HepG2 (cell line): ENCODE measurements at regions not wholly inside any gene's neighbourhood (a gene's known extent, or its start where the extent isn't known, plus 50 kb on each side); places are given as distances from the start of the nearest gene placed in this dataset.

Experiments
- ATAC-seq: fragments of 200-7000 bp; cut with Tn5 transposase; 3 replicates; pipeline ENCODE4 v1.9.1; 2020; ENCODE audit warnings: mild to moderate bottlenecking, moderate library complexity
- BruUV-seq: library from RNA; stranded (reverse); fragments of 400-500 nt; replicated peaks from 2 replicates; lab custom pipeline; 2021; lab: Mats Ljungman, UMichigan
- CTCF ChIA-PET: fragments of 300-600 bp; formaldehyde crosslinking; extraction: SDS; loops from one replicate; lab custom pipeline; 2021; ENCODE audit warnings: low total read pairs, inconsistent platforms, low intra/inter-chr PET ratio; lab: Yijun Ruan, JAX
- POLR2A ChIA-PET: fragments of 350-600 bp; sonication (Branson Sonifier 250); formaldehyde crosslinking; loops from one replicate; lab custom pipeline; 2020; ENCODE audit warnings: antibody characterized with exemption, inconsistent platforms; lab: Yijun Ruan, JAX
- DNase-seq: peaks from one replicate; pipeline ENCODE4 v3.0.0-alpha.2; 2015; ENCODE audit warnings: low spot score
- FAIRE-seq: peaks from 3 replicates; lab custom pipeline; 2011; peaks lifted over from hg19 to GRCh38; lab: Jason Lieb, UNC
- H2AFZ ChIP-seq: one replicate; pipeline ENCODE4 v1.6.1; 2011; ENCODE audit warnings: low read length, inconsistent platforms
- H3K27ac ChIP-seq: fragments of 300-600 bp; 3 replicates; pipeline ENCODE4 v1.8.0; 2011; ENCODE audit warnings: mixed run types, mild to moderate bottlenecking, mixed read lengths, low read length, inconsistent platforms; ENCODE audit not compliant: insufficient read depth; ENCODE audit errors: extremely low read length
- H3K27me3 ChIP-seq, 2 experiments: fragments of 200-600 bp in 1 of 2; 2 replicates in 1 of 2; 3 replicates in 1 of 2; pipeline versions ENCODE4 v1.6.0 to v1.8.0; 2011; ENCODE audit warnings: low read length in 2 of 2, mild to moderate bottlenecking in 2 of 2, moderate library complexity in 2 of 2, inconsistent platforms in 1 of 2; ENCODE audit not compliant: insufficient read depth in 2 of 2, control insufficient read depth in 1 of 2
- H3K36me3 ChIP-seq, 2 experiments: fragments of 200-600 bp in 1 of 2; replicated peaks in 1 of 2; 2 replicates in 1 of 2; 3 replicates in 1 of 2; pipeline versions ENCODE4 v1.5.1 to v1.8.0; 2011; ENCODE audit warnings: low read length in 2 of 2, inconsistent platforms in 1 of 2; ENCODE audit not compliant: insufficient read depth in 2 of 2, control insufficient read depth in 1 of 2
- H3K4me1 ChIP-seq: 2 replicates; pipeline ENCODE4 v1.5.1; 2012; ENCODE audit warnings: low read length, inconsistent platforms; ENCODE audit not compliant: insufficient read depth
- H3K4me2 ChIP-seq: 2 replicates; pipeline ENCODE4 v1.6.0; 2011; ENCODE audit warnings: low read depth, low read length, inconsistent platforms
- H3K4me3 ChIP-seq, 3 experiments: fragments of 200-600 bp in 1 of 3; sonication (generic), shearing (Covaris generic) in 1 of 3; replicated peaks in 1 of 3; 2 replicates each; pipeline ENCODE4 v1.5.1; 2011 to 2016; ENCODE audit warnings: low read length in 3 of 3, inconsistent platforms in 2 of 3, low read depth in 2 of 3, mild to moderate bottlenecking in 2 of 3, control low read depth in 1 of 3, mixed read lengths in 1 of 3; ENCODE audit not compliant: insufficient read depth in 1 of 3
- H3K79me2 ChIP-seq: one replicate; pipeline ENCODE4 v1.6.1; 2011; ENCODE audit warnings: low read length, inconsistent platforms; ENCODE audit not compliant: insufficient read depth
- H3K9ac ChIP-seq: 2 replicates; pipeline ENCODE4 v1.6.0; 2011; ENCODE audit warnings: mild to moderate bottlenecking, low read depth, low read length, inconsistent platforms; ENCODE audit not compliant: insufficient read depth
- H3K9me3 ChIP-seq: 2 replicates; pipeline ENCODE4 v1.5.1; 2012; ENCODE audit warnings: mild to moderate bottlenecking, low read length
- H4K20me1 ChIP-seq: 2 replicates; pipeline ENCODE4 v1.6.0; 2011; ENCODE audit warnings: inconsistent platforms, mild to moderate bottlenecking, low read length, moderate library complexity; ENCODE audit not compliant: insufficient read depth
- DMAP1 ChIP-seq: IDR thresholded peaks from 2 replicates; pipeline ENCODE4 v1.6.1; 2016
- GPN1 ChIP-seq: sonication (generic); formaldehyde crosslinking; IDR thresholded peaks from 2 replicates; pipeline ENCODE4 v1.5.1; 2020; ENCODE audit warnings: missing genetic modification reagents, borderline replicate concordance
- ISX ChIP-seq: sonication (generic); formaldehyde crosslinking; conservative IDR thresholded peaks from 2 replicates; pipeline ENCODE4 v1.5.0; 2020; ENCODE audit warnings: missing genetic modification reagents
- MATR3 ChIP-seq: sonication (generic); formaldehyde crosslinking; IDR thresholded peaks from 2 replicates; pipeline ENCODE4 v1.4.0; 2020; ENCODE audit warnings: missing genetic modification reagents
- MTF1 ChIP-seq: sonication (generic); formaldehyde crosslinking; IDR thresholded peaks from 2 replicates; pipeline ENCODE4 v1.5.0; 2020; ENCODE audit warnings: missing genetic modification reagents
- NRL ChIP-seq: sonication (generic); formaldehyde crosslinking; IDR thresholded peaks from 2 replicates; pipeline ENCODE4 v1.5.0; 2020; ENCODE audit warnings: missing genetic modification reagents, mild to moderate bottlenecking, moderate library complexity, borderline replicate concordance
- REXO4 ChIP-seq: sonication (generic); formaldehyde crosslinking; IDR thresholded peaks from 2 replicates; pipeline ENCODE4 v1.8.0; 2022; ENCODE audit warnings: missing genetic modification reagents, mild to moderate bottlenecking, borderline replicate concordance
- SSRP1 ChIP-seq: IDR thresholded peaks from 2 replicates; pipeline ENCODE4 v1.6.1; 2016; ENCODE audit warnings: control low read depth
- TCF7 ChIP-seq: sonication (generic); IDR thresholded peaks from 2 replicates; pipeline ENCODE4 v1.6.1; 2016; ENCODE audit warnings: antibody characterized with exemption, low read depth
- ZBTB20 ChIP-seq: sonication (generic); formaldehyde crosslinking; IDR thresholded peaks from 2 replicates; pipeline ENCODE4 v1.8.1; 2023; ENCODE audit warnings: missing genetic modification reagents, low read depth, mild to moderate bottlenecking, borderline replicate concordance
- ZFAT ChIP-seq: sonication (generic); formaldehyde crosslinking; conservative IDR thresholded peaks from 2 replicates; pipeline ENCODE4 v1.8.1; 2023; ENCODE audit warnings: missing genetic modification reagents, inconsistent platforms
- ZMYM4 ChIP-seq: sonication (generic); formaldehyde crosslinking; IDR thresholded peaks from 2 replicates; pipeline ENCODE4 v1.8.1; 2023; ENCODE audit warnings: mild to moderate bottlenecking, missing genetic modification reagents
- WGBS: methylation state at CpG from one replicate; pipeline ENCODE4 v1.1.6; 2017; ENCODE audit warnings: low lambda C conversion rate; 5-methylcytosine and 5-hydroxymethylcytosine counted together
- in situ Hi-C: cut with HindIII; loops from 2 replicates; pipeline ENCODE4 v1.10.0; 2017; ENCODE audit warnings: low pct_unique_long_range_greater_than_20kb; ENCODE audit not compliant: extremely low pct_ligation_motif_present
- intact Hi-C: fragments of 100-400 bp; cut with micrococcal nuclease; formaldehyde crosslinking; loops from one replicate; pipeline ENCODE4 v1.10.0; 2022; ENCODE audit not compliant: unreplicated experiment
- TF ChIP-seq, protein P1 (sequence below): sonication (generic); formaldehyde crosslinking; IDR thresholded peaks from 2 replicates; pipeline ENCODE4 v1.8.0; 2023; ENCODE audit warnings: mild to moderate bottlenecking, missing genetic modification reagents
- TF ChIP-seq, protein P2 (sequence below), 2 experiments: sonication (generic) in 1 of 2; formaldehyde crosslinking in 1 of 2; IDR thresholded peaks; 2 replicates each; pipeline versions ENCODE4 v1.4.0 to v1.6.1; 2016 to 2020; ENCODE audit warnings: borderline replicate concordance in 1 of 2, low read depth in 1 of 2, mild to moderate bottlenecking in 1 of 2, missing genetic modification reagents in 1 of 2

DNA sequence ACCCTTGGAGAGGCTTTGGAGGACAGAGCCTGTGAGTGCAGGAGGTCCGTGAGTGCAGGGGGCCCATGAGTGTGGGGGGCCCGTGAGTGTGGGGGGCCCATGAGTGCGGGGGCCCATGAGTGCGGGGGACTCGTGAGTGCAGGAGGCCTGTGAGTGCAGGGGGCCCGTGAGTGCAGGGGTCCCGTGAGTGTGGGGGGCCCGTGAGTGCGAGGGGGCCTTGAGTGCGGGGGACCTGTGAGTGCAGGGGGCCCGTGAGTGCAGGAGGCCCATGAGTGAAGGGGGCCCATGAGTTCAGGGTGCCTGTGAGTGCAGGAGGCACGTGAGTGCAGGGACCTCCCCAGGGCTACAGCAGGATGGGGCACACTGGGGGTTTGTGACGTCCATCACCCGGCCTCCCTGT lies 108.3 kb upstream of the TTC34 start:
- Histone ChIP-seq H3K79me2 (no peaks in the 10 kb centered on the region), H3K9me3 (no peaks in the 10 kb centered on the region), H3K4me1 (peaks cover 5% of the 10 kb centered on the region; the same call in 1 of the 2 replicates), H2AFZ (no peak overlapping the region), H3K4me2 (no peak overlapping the region), H3K27me3 (peaks cover 12 to 47% of the 10 kb centered on the region in 2 experiments; a peak in 4 of 5 replicates), H3K4me3 (no peak overlapping the region), H3K36me3 (no peaks in the 10 kb centered on the region), H3K27ac (no peak overlapping the region), H4K20me1 (0 out of 2 replicates have a peak, but pooled peaks cover 4% of the 10 kb centered on the region), H3K9ac (no peak overlapping the region)
- WGBS, result 2% methylated on average over 8 of the region's 14 CpGs
- BruUV-seq, result no TSS peak
- TF ChIP-seq ZMYM4 (CRISPR knock-in tag), result no peak
- ATAC-seq, result no peak
- no peak for FAIRE-seq
- DNase-seq, result no peak
- CTCF ChIA-PET, result no interaction called here
- intact Hi-C loops (no loop called here), in situ Hi-C loops (no loop called here)
- POLR2A ChIA-PET, result no interaction called here

DNA sequence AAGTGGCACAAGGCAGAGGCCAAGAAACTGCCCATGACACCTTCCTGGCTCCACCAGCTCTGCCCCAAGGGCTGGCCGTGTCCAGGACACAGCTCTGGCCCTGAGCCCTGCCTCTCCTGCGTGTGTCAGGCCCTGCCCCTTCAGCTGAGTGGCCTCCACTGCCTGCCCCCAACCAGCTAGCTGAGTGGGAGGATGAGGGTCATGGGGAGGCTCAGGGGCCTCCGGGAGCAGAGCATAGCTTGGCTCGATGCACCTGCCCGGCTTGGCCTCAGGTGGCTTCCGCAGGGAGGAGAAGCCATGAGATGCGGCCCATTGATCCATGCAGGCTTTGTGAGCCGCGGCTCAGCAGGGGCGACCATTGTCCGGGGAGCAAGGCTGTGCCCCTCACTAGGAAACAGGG lies 108.7 kb upstream of the TTC34 start:
- H3K27ac ChIP-seq, result no peak overlapping the region
- intact Hi-C loops (no loop called here), in situ Hi-C loops (no loop called here)
- H3K27me3 ChIP-seq, result peaks cover 12 to 46% of the 10 kb centered on the region in 2 experiments; a peak in 4 of 5 replicates
- no peak overlapping the region for H3K4me2 ChIP-seq
- ATAC-seq (no peak), DNase-seq (no peak), FAIRE-seq (no peak)
- 0 out of 2 replicates have a peak, but pooled peaks cover 4% of the 10 kb centered on the region for H4K20me1 ChIP-seq
- H3K9me3 ChIP-seq, result no peaks in the 10 kb centered on the region
- CTCF ChIA-PET, result no interaction called here
- no peak overlapping the region for H3K4me3 ChIP-seq
- no peak overlapping the region for H3K9ac ChIP-seq
- WGBS, result no CpG with 5 or more reads among the region's 11 CpGs
- H3K36me3 ChIP-seq, result no peaks in the 10 kb centered on the region
- no TSS peak for BruUV-seq
- H3K79me2 ChIP-seq, result no peaks in the 10 kb centered on the region
- H2AFZ ChIP-seq, result no peak overlapping the region
- POLR2A ChIA-PET, result no interaction called here
- H3K4me1 ChIP-seq, result peaks cover 5% of the 10 kb centered on the region; the same call in 1 of the 2 replicates
- no peak for TF ChIP-seq MTF1 (CRISPR knock-in tag)
- TF ChIP-seq, protein P1, sequence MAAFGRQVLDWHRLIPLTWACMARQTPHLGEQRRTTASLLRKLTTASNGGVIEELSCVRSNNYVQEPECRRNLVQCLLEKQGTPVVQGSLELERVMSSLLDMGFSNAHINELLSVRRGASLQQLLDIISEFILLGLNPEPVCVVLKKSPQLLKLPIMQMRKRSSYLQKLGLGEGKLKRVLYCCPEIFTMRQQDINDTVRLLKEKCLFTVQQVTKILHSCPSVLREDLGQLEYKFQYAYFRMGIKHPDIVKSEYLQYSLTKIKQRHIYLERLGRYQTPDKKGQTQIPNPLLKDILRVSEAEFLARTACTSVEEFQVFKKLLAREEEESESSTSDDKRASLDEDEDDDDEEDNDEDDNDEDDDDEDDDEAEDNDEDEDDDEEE (CRISPR knock-in tag), result no peak
- TF ChIP-seq, protein P2, sequence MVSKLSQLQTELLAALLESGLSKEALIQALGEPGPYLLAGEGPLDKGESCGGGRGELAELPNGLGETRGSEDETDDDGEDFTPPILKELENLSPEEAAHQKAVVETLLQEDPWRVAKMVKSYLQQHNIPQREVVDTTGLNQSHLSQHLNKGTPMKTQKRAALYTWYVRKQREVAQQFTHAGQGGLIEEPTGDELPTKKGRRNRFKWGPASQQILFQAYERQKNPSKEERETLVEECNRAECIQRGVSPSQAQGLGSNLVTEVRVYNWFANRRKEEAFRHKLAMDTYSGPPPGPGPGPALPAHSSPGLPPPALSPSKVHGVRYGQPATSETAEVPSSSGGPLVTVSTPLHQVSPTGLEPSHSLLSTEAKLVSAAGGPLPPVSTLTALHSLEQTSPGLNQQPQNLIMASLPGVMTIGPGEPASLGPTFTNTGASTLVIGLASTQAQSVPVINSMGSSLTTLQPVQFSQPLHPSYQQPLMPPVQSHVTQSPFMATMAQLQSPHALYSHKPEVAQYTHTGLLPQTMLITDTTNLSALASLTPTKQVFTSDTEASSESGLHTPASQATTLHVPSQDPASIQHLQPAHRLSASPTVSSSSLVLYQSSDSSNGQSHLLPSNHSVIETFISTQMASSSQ (IDR thresholded peaks at IDR 0.05; ENCODE audit: low read depth), result no peak
- TF ChIP-seq, protein P2 (CRISPR knock-in tag; IDR thresholded peaks at IDR 0.05; ENCODE audit: borderline replicate concordance), result no peak
- TF ChIP-seq MATR3 (CRISPR knock-in tag), result no peak
- no peak for TF ChIP-seq SSRP1 (CRISPR knock-in tag)
- TF ChIP-seq ZFAT (CRISPR knock-in tag), result no peak
- TF ChIP-seq REXO4, result no peak
- no peak for TF ChIP-seq TCF7
- no peak for TF ChIP-seq NRL
- TF ChIP-seq DMAP1 (CRISPR knock-in tag), result no peak
- no peak for TF ChIP-seq ISX (CRISPR knock-in tag)
- no peak for TF ChIP-seq ZBTB20 (CRISPR knock-in tag)
- no peak for TF ChIP-seq GPN1
